ENCODE measurements at regions not wholly inside any gene's neighbourhood (a gene's known extent, or its start where the extent isn't known, plus 50 kb on each side); places are given as distances from the start of the nearest gene placed in this dataset.

DNA sequence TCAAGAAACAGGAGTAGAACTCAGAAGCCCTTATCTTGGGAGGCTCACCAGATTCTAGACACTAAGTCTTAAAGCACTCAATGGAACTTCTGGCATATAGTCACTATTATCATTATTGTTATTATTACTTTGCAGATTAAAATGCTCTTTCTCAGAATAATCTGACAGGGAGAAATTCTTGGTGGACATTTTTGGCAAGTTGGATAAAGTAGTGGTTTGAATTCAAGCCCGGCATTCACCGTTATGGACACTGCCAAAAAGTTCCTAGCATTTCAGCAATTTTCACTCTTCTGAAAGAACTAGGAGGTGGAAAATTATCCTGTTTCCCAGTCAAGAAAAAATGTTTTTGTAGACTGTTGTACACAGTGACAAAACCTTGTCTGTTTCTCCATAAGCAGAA lies 179.6 kb upstream of the ISX start:
- TF ChIP-seq, protein P1, sequence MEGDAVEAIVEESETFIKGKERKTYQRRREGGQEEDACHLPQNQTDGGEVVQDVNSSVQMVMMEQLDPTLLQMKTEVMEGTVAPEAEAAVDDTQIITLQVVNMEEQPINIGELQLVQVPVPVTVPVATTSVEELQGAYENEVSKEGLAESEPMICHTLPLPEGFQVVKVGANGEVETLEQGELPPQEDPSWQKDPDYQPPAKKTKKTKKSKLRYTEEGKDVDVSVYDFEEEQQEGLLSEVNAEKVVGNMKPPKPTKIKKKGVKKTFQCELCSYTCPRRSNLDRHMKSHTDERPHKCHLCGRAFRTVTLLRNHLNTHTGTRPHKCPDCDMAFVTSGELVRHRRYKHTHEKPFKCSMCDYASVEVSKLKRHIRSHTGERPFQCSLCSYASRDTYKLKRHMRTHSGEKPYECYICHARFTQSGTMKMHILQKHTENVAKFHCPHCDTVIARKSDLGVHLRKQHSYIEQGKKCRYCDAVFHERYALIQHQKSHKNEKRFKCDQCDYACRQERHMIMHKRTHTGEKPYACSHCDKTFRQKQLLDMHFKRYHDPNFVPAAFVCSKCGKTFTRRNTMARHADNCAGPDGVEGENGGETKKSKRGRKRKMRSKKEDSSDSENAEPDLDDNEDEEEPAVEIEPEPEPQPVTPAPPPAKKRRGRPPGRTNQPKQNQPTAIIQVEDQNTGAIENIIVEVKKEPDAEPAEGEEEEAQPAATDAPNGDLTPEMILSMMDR (optimal IDR thresholded peaks at IDR 0.05 in 1 of 3, IDR thresholded peaks at IDR 0.05 in 1 of 3, conservative IDR thresholded peaks at IDR 0.05 in 1 of 3; ENCODE audit: extremely low read depth in 1 of 3, insufficient read depth in 2 of 3, low read length in 3 of 3) = no peak
- TF ChIP-seq EZH2 (IDR thresholded peaks at IDR 0.05; ENCODE audit: low read length) = no peak

All from keratinocyte (primary cell).